SK-N-SH (cell line): ENCODE measurements at regions not wholly inside any gene's neighbourhood (a gene's known extent, or its start where the extent isn't known, plus 50 kb on each side); places are given as distances from the start of the nearest gene placed in this dataset.

Experiments used
- CTCF ChIA-PET: fragments of 300-600, 350-600 bp; formaldehyde crosslinking; extraction: SDS; loops from one replicate; lab custom pipeline; 2021; lab: Yijun Ruan, JAX
- POLR2A ChIA-PET: fragments of 350-600 bp; sonication (Branson Sonifier 250); formaldehyde crosslinking; extraction: SDS; loops from one replicate; lab custom pipeline; 2020; ENCODE audit warnings: antibody characterized with exemption, inconsistent platforms; lab: Yijun Ruan, JAX
- DNase-seq: peaks from one replicate; pipeline ENCODE4 v3.0.0; 2012
- H2AFZ ChIP-seq: fragments of 200-600 bp; sonication (generic); 2 replicates; pipeline ENCODE4 v1.8.1; 2016; ENCODE audit warnings: antibody characterized with exemption, mild to moderate bottlenecking, low read depth
- H3F3A ChIP-seq: fragments of 200-600 bp; sonication (generic); replicated peaks from 2 replicates; pipeline ENCODE3; 2016; ENCODE audit warnings: antibody characterized with exemption, mild to moderate bottlenecking; ENCODE audit not compliant: insufficient read depth
- H3K27ac ChIP-seq, 2 experiments: fragments of 200-500 bp in 1 of 2; fragments of 200-600 bp in 1 of 2; sonication (Bioruptor generic) in 1 of 2; sonication (generic), shearing (Covaris generic) in 1 of 2; 2 replicates each; pipeline versions ENCODE4 v1.5.1 to v1.6.1; 2014 to 2016; ENCODE audit warnings: low read depth in 2 of 2, inconsistent platforms in 1 of 2, low read length in 1 of 2, mild to moderate bottlenecking in 1 of 2, mixed read lengths in 1 of 2
- H3K27me3 ChIP-seq: fragments of 200-600 bp; sonication (generic), shearing (Covaris generic); 2 replicates; pipeline ENCODE4 v1.6.1; 2016; ENCODE audit warnings: mixed run types; ENCODE audit not compliant: insufficient read depth
- H3K36me3 ChIP-seq, 2 experiments: fragments of 200-500 bp in 1 of 2; fragments of 200-600 bp in 1 of 2; sonication (Bioruptor generic) in 1 of 2; sonication (generic) in 1 of 2; replicated peaks in 1 of 2; 2 replicates each; pipeline versions ENCODE3 to v1.5.1; 2014 to 2016; ENCODE audit warnings: low read length in 1 of 2, mild to moderate bottlenecking in 1 of 2; ENCODE audit not compliant: insufficient read depth in 2 of 2, control insufficient read depth in 1 of 2
- H3K4me1 ChIP-seq, 2 experiments: fragments of 200-500 bp in 1 of 2; fragments of 200-600 bp in 1 of 2; sonication (Bioruptor generic) in 1 of 2; sonication (generic), shearing (Covaris generic) in 1 of 2; 2 replicates each; pipeline versions ENCODE4 v1.5.1 to v1.6.1; 2014 to 2016; ENCODE audit warnings: low read depth in 1 of 2, low read length in 1 of 2, mixed run types in 1 of 2; ENCODE audit not compliant: insufficient read depth in 2 of 2, control insufficient read depth in 1 of 2
- H3K4me2 ChIP-seq: fragments of 200-600 bp; sonication (generic), shearing (Covaris generic); 2 replicates; pipeline ENCODE4 v1.6.1; 2017; ENCODE audit warnings: mixed run types
- H3K4me3 ChIP-seq, 2 experiments: fragments of 200-500 bp in 1 of 2; fragments of 200-600 bp in 1 of 2; sonication (Bioruptor generic) in 1 of 2; sonication (generic), shearing (Covaris generic) in 1 of 2; 2 replicates each; pipeline versions ENCODE4 v1.5.1 to v1.8.1; 2014 to 2016; ENCODE audit warnings: low read depth in 2 of 2, inconsistent platforms in 1 of 2, low read length in 1 of 2, mild to moderate bottlenecking in 1 of 2, mixed read lengths in 1 of 2, moderate library complexity in 1 of 2
- H3K79me2 ChIP-seq: fragments of 200-600 bp; sonication (generic); 2 replicates; pipeline ENCODE4 v1.8.1; 2017; ENCODE audit warnings: mild to moderate bottlenecking; ENCODE audit not compliant: insufficient read depth
- H3K9ac ChIP-seq: fragments of 200-600 bp; sonication (generic); 2 replicates; pipeline ENCODE4 v1.6.1; 2017; ENCODE audit warnings: mixed run types
- H3K9me2 ChIP-seq: fragments of 200-600 bp; sonication (generic); 2 replicates; pipeline ENCODE4 v1.6.1; 2017; ENCODE audit warnings: mixed run types
- H3K9me3 ChIP-seq: fragments of 200-600 bp; sonication (generic); 2 replicates; pipeline ENCODE4 v1.6.1; 2017; ENCODE audit warnings: mixed run types, mild to moderate bottlenecking, moderate library complexity
- H4K20me1 ChIP-seq: fragments of 200-600 bp; sonication (generic); 2 replicates; pipeline ENCODE4 v1.6.1; 2017; ENCODE audit warnings: mild to moderate bottlenecking, mixed run types; ENCODE audit not compliant: insufficient read depth
- CHD2 ChIP-seq: fragments of 150-350 bp; IDR thresholded peaks from 2 replicates; pipeline ENCODE4 v1.6.1; 2018; ENCODE audit warnings: low read length; ENCODE audit not compliant: partially characterized antibody
- CTCF ChIP-seq: fragments of 200-600 bp; sonication (generic); IDR thresholded peaks from 2 replicates; pipeline ENCODE4 v1.6.1; 2017; ENCODE audit warnings: antibody characterized with exemption, mild to moderate bottlenecking, moderate library complexity
- ELF1 ChIP-seq: IDR thresholded peaks from 2 replicates; pipeline ENCODE4 v1.4.0; 2012
- EP300 ChIP-seq, 2 experiments: IDR thresholded peaks; 2 replicates each; pipeline versions ENCODE4 v1.4.0 to v1.6.1; 2012; ENCODE audit warnings: borderline replicate concordance in 1 of 2, low read depth in 1 of 2, low read length in 1 of 2
- EZH2phosphoT487 ChIP-seq: fragments of 200-600 bp; sonication (generic); IDR thresholded peaks from 2 replicates; pipeline ENCODE4 v1.6.1; 2017; ENCODE audit warnings: low read depth, mixed run types, mild to moderate bottlenecking, antibody characterized with exemption, moderate library complexity, borderline replicate concordance
- FOSL2 ChIP-seq: IDR thresholded peaks from 2 replicates; pipeline ENCODE4 v1.4.0; 2012; ENCODE audit warnings: low read depth, mild to moderate bottlenecking, moderate library complexity, borderline replicate concordance
- FOXJ3 ChIP-seq: sonication (generic); formaldehyde crosslinking; IDR thresholded peaks from 2 replicates; pipeline ENCODE4 v1.5.1; 2020; ENCODE audit warnings: mild to moderate bottlenecking, missing genetic modification reagents
- FOXM1 ChIP-seq: IDR thresholded peaks from 2 replicates; pipeline ENCODE4 v1.4.0; 2012; ENCODE audit warnings: low read depth, mild to moderate bottlenecking
- GABPA ChIP-seq: IDR thresholded peaks from 2 replicates; pipeline ENCODE4 v1.4.0; 2012; ENCODE audit warnings: low read depth, mild to moderate bottlenecking
- GATA2 ChIP-seq: sonication (generic); formaldehyde crosslinking; IDR thresholded peaks from 2 replicates; pipeline ENCODE4 v1.5.0; 2020; ENCODE audit warnings: mild to moderate bottlenecking, missing genetic modification reagents
- IRF3 ChIP-seq: fragments of 150-350 bp; IDR thresholded peaks from 2 replicates; pipeline ENCODE4 v1.6.1; 2016; ENCODE audit warnings: mild to moderate bottlenecking, low read depth, low read length
- JUND ChIP-seq: IDR thresholded peaks from 2 replicates; pipeline ENCODE4 v1.4.0; 2012
- MAX ChIP-seq: IDR thresholded peaks from 2 replicates; pipeline ENCODE4 v1.4.0; 2012; ENCODE audit warnings: low read depth
- MXI1 ChIP-seq: IDR thresholded peaks from 2 replicates; pipeline ENCODE4 v1.6.1; 2012; ENCODE audit warnings: mild to moderate bottlenecking, low read depth, low read length, improper control_type of control experiment
- NFIC ChIP-seq: IDR thresholded peaks from 2 replicates; pipeline ENCODE4 v1.4.0; 2012; ENCODE audit warnings: borderline replicate concordance
- RAD21 ChIP-seq: IDR thresholded peaks from 2 replicates; pipeline ENCODE4 v1.6.1; 2012; ENCODE audit warnings: mild to moderate bottlenecking, low read length
- RCOR1 ChIP-seq: fragments of 150-350 bp; IDR thresholded peaks from 2 replicates; pipeline ENCODE4 v1.6.1; 2017; ENCODE audit warnings: antibody characterized with exemption, low read length
- RFX5 ChIP-seq: IDR thresholded peaks from 2 replicates; pipeline ENCODE4 v1.6.1; 2012; ENCODE audit warnings: mild to moderate bottlenecking, improper control_type of control experiment, low read length
- RXRA ChIP-seq: IDR thresholded peaks from 2 replicates; pipeline ENCODE4 v1.4.0; 2012; ENCODE audit warnings: low read depth, mild to moderate bottlenecking, borderline replicate concordance
- SIN3A ChIP-seq: IDR thresholded peaks from 2 replicates; pipeline ENCODE4 v1.6.1; 2012; ENCODE audit warnings: low read depth, mild to moderate bottlenecking, low read length, moderate library complexity, borderline replicate concordance
- SMC3 ChIP-seq: IDR thresholded peaks from 2 replicates; pipeline ENCODE4 v1.6.1; 2012; ENCODE audit warnings: low read depth, low read length, improper control_type of control experiment
- TAF1 ChIP-seq: IDR thresholded peaks from 2 replicates; pipeline ENCODE4 v1.6.1; 2012; ENCODE audit warnings: low read depth, mild to moderate bottlenecking, low read length, moderate library complexity, borderline replicate concordance
- USF1 ChIP-seq: IDR thresholded peaks from 2 replicates; pipeline ENCODE4 v1.4.0; 2012; ENCODE audit warnings: low read depth, borderline replicate concordance
- WGBS: methylation state at CpG from one replicate; pipeline ENCODE4 v1.1.6; 2017; ENCODE audit warnings: low lambda C conversion rate; 5-methylcytosine and 5-hydroxymethylcytosine counted together

GRCh38 chr10:83724471-83725241 lies 414.7 kb upstream of the GHITM start:
- Histone ChIP-seq H3K36me3 (no peaks in the 10 kb centered on the region), H3K9me3 (no peaks in the 10 kb centered on the region), H3K4me1 (no peaks in the 10 kb centered on the region), H3K79me2 (no peaks in the 10 kb centered on the region), H3K27ac (no peak overlapping the region), H3K4me3 (no peak overlapping the region), H3K9me2 (no peaks in the 10 kb centered on the region), H3F3A (no peaks in the 10 kb centered on the region), H3K4me2 (no peak overlapping the region), H4K20me1 (no peaks in the 10 kb centered on the region), H2AFZ (no peak overlapping the region), H3K9ac (no peak overlapping the region), H3K27me3 (no peaks in the 10 kb centered on the region)
- WGBS = 32% methylated on average over 5 of the region's 5 CpGs
- TF ChIP-seq RXRA (no peak), GABPA (no peak), SIN3A (no peak), TAF1 (no peak), MAX (no peak), JUND (no peak), CHD2 (no peak), SMC3 (no peak), RCOR1 (no peak), ELF1 (no peak), RFX5 (no peak), FOXJ3 (CRISPR knock-in tag) (no peak), CTCF (no peak), FOSL2 (no peak), FOXM1 (no peak), NFIC (no peak), IRF3 (no peak), RAD21 (no peak)
- no peak for DNase-seq
- CTCF ChIA-PET = no interaction called here
- POLR2A ChIA-PET = no interaction called here

- Histone ChIP-seq H3K9me3 (no peaks in the 10 kb centered on the region), H3F3A (no peaks in the 10 kb centered on the region), H2AFZ (no peak overlapping the region), H3K36me3 (no peaks in the 10 kb centered on the region), H4K20me1 (no peaks in the 10 kb centered on the region), H3K27ac (no peak overlapping the region), H3K9ac (no peak overlapping the region), H3K4me1 (no peaks in the 10 kb centered on the region), H3K27me3 (no peaks in the 10 kb centered on the region), H3K79me2 (no peaks in the 10 kb centered on the region), H3K4me3 (no peak overlapping the region), H3K9me2 (no peaks in the 10 kb centered on the region), H3K4me2 (no peak overlapping the region)
- DNase-seq = no peak
- ChIA-PET POLR2A (no interaction called here), CTCF (no interaction called here)
- WGBS = 79% methylated on average over 1 of the region's 1 CpG
- TF ChIP-seq USF1 (no peak), FOXJ3 (CRISPR knock-in tag) (no peak), TAF1 (no peak), MXI1 (no peak), EZH2phosphoT487 (no peak), RCOR1 (no peak), SIN3A (no peak), EP300 (IDR thresholded peaks at IDR 0.05; ENCODE audit: borderline replicate concordance in 1 of 2, low read depth in 1 of 2, low read length in 1 of 2) (no peak), RXRA (no peak), GATA2 (CRISPR knock-in tag) (no peak), SMC3 (no peak)
These were observed 413.7 kb upstream of the GHITM start for GRCh38 chr10:83725567-83725966.
